ENCODE measurements at regions not wholly inside any gene's neighbourhood (a gene's known extent, or its start where the extent isn't known, plus 50 kb on each side); places are given as distances from the start of the nearest gene placed in this dataset.

GRCh38 chr1:116841569-116842344, 68.0 kb upstream of the PTGFRN start:
- intact Hi-C loops (cut with DNase I), result no loop called here
- Histone ChIP-seq H3K4me1 (no peaks in the 10 kb centered on the region), H3K27ac (no peak overlapping the region), H3K9me3 (no peaks in the 10 kb centered on the region), H3K4me3 (no peak overlapping the region), H3K27me3 (no peaks in the 10 kb centered on the region), H3K36me3 (no peaks in the 10 kb centered on the region)
- 68% methylated on average over 2 of the region's 2 CpGs for WGBS, 2 donors
- no peak for DNase-seq
- no peak for TF ChIP-seq EP300 (IDR thresholded peaks at IDR 0.05)
- TF ChIP-seq POLR2A (IDR thresholded peaks at IDR 0.05), result no peak
- TF ChIP-seq, protein P1, sequence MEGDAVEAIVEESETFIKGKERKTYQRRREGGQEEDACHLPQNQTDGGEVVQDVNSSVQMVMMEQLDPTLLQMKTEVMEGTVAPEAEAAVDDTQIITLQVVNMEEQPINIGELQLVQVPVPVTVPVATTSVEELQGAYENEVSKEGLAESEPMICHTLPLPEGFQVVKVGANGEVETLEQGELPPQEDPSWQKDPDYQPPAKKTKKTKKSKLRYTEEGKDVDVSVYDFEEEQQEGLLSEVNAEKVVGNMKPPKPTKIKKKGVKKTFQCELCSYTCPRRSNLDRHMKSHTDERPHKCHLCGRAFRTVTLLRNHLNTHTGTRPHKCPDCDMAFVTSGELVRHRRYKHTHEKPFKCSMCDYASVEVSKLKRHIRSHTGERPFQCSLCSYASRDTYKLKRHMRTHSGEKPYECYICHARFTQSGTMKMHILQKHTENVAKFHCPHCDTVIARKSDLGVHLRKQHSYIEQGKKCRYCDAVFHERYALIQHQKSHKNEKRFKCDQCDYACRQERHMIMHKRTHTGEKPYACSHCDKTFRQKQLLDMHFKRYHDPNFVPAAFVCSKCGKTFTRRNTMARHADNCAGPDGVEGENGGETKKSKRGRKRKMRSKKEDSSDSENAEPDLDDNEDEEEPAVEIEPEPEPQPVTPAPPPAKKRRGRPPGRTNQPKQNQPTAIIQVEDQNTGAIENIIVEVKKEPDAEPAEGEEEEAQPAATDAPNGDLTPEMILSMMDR (IDR thresholded peaks at IDR 0.05), result no peak
- no peak for TF ChIP-seq POLR2AphosphoS5 (IDR thresholded peaks at IDR 0.05)

DNA sequence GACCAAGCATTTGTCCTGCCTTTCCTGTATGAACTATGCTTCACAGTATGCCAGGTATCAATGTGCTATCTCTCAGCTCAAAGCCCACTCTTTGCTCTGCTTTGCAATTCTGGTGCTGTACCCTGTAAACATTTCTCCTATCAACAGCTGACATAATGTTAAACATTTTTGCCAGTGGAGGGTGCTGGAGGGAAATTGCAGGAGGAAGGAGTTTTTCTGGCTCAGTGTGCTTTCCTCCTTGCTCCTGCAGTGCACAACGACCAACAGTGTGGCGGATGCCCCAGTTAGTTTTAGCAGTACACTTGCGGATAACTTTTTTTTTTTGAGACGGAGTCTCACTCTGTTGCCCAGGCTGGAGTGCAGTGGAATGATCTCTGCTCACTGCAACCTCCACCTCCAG, 67.1 kb upstream of the PTGFRN start:
- intact Hi-C loops (cut with DNase I), result no loop called here
- TF ChIP-seq POLR2A (IDR thresholded peaks at IDR 0.05), result no peak
- TF ChIP-seq, protein P1 (IDR thresholded peaks at IDR 0.05), result peak in 1 of 4 experiments; percentile 11
- Histone ChIP-seq H3K27me3 (no peaks in the 10 kb centered on the region), H3K36me3 (no peaks in the 10 kb centered on the region), H3K9me3 (no peaks in the 10 kb centered on the region), H3K27ac (no peak overlapping the region), H3K4me3 (no peak overlapping the region), H3K4me1 (no peaks in the 10 kb centered on the region)
- no peak for DNase-seq
- 76 to 81% methylated on average over 4 of the region's 4 CpGs for WGBS, 2 donors

GRCh38 chr1:116844775-116845174, 64.9 kb upstream of the PTGFRN start:
- no peak for TF ChIP-seq POLR2AphosphoS5 (IDR thresholded peaks at IDR 0.05)
- no peak overlapping the region for H3K4me3 ChIP-seq

GRCh38 chr1:116847190-116847589, 62.5 kb upstream of the PTGFRN start:
- no peaks in the 10 kb centered on the region for H3K9me3 ChIP-seq
- TF ChIP-seq POLR2AphosphoS5 (IDR thresholded peaks at IDR 0.05), result no peak
- TF ChIP-seq POLR2A (IDR thresholded peaks at IDR 0.05), result no peak
- TF ChIP-seq, protein P1 (IDR thresholded peaks at IDR 0.05), result no peak
- no peak for TF ChIP-seq EP300 (IDR thresholded peaks at IDR 0.05)
- DNase-seq, result no peak
- H3K4me1 ChIP-seq, result no peaks in the 10 kb centered on the region
- WGBS, 2 donors, result 78 to 84% methylated on average over 2 of the region's 2 CpGs
- intact Hi-C loops (cut with DNase I), result no loop called here
- H3K27me3 ChIP-seq, result no peaks in the 10 kb centered on the region
- no peaks in the 10 kb centered on the region for H3K36me3 ChIP-seq
- H3K27ac ChIP-seq, result peak overlapping the region in 3 of 4 donors; percentile 15 to 54 (median 27)
- H3K4me3 ChIP-seq, result no peak overlapping the region

More at GRCh38 chr1:116844775-116845174, 64.9 kb upstream of the PTGFRN start:
- Histone ChIP-seq H3K9me3 (no peaks in the 10 kb centered on the region), H3K27me3 (no peaks in the 10 kb centered on the region), H3K36me3 (no peaks in the 10 kb centered on the region), H3K27ac (no peak overlapping the region), H3K4me1 (no peaks in the 10 kb centered on the region)
- WGBS, 2 donors, result 95 to 97% methylated on average over 1 of the region's 1 CpG
- no peak for DNase-seq
- intact Hi-C loops (cut with DNase I), result no loop called here

- H3K4me3 ChIP-seq, result no peak overlapping the region
- H3K27ac ChIP-seq, result peak overlapping the region in 2 of 4 donors; percentile 27 to 54
- TF ChIP-seq POLR2AphosphoS5 (IDR thresholded peaks at IDR 0.05) (peak in 1 of 4 donors; percentile 52), EP300 (IDR thresholded peaks at IDR 0.05) (no peak)
- H3K36me3 ChIP-seq, result no peaks in the 10 kb centered on the region
- intact Hi-C loops (cut with DNase I), result no loop called here
- no peaks in the 10 kb centered on the region for H3K9me3 ChIP-seq
- no peaks in the 10 kb centered on the region for H3K27me3 ChIP-seq
- 70 to 81% methylated on average over 13 of the region's 13 CpGs for WGBS, 2 donors
- peaks cover 0 to 2% (median under 1%) of the 10 kb centered on the region in 4 donors for H3K4me1 ChIP-seq
- DNase-seq, result peak; percentile 90
Measured at GRCh38 chr1:116847688-116848531, 61.8 kb upstream of the PTGFRN start.
